Peyer's patch (tissue), 4 donors: ENCODE measurements at regions not wholly inside any gene's neighbourhood (a gene's known extent, or its start where the extent isn't known, plus 50 kb on each side); places are given as distances from the start of the nearest gene placed in this dataset.

Experiments
- DNase-seq, 3 donors: peaks; one replicate each; pipeline ENCODE4 v3.0.0-alpha.2; 2017 to 2019
- H3K27ac ChIP-seq, 4 donors: fragments of 200-600 bp; sonication (generic); one replicate each; pipeline ENCODE4 v1.5.1; 2016 to 2019
- H3K27me3 ChIP-seq, 2 donors: fragments of 200-600 bp; sonication (generic); one replicate each; pipeline ENCODE4 v1.5.1; 2019
- H3K36me3 ChIP-seq, 3 donors: fragments of 200-600 bp; sonication (generic); one replicate each; pipeline ENCODE4 v1.5.1; 2016 to 2019
- H3K4me1 ChIP-seq, 4 donors: fragments of 200-600 bp; sonication (generic); one replicate each; pipeline ENCODE4 v1.5.1; 2016 to 2019
- H3K4me3 ChIP-seq, 4 donors: fragments of 200-600 bp; sonication (generic); 1 replicate in 3 of 4; 2 replicates in 1 of 4; pipeline ENCODE4 v1.5.1; 2016 to 2019; ENCODE audit warnings: mild to moderate bottlenecking in 1 of 4
- H3K9me3 ChIP-seq, 4 donors: fragments of 200-600 bp; sonication (generic); one replicate each; pipeline ENCODE4 v1.5.1; 2016 to 2019; ENCODE audit warnings: mild to moderate bottlenecking in 1 of 4
- POLR2A ChIP-seq, 2 donors: fragments of 450-650 bp; IDR thresholded peaks; one replicate each; pipeline ENCODE4 v1.5.1; 2017; ENCODE audit warnings: antibody characterized with exemption in 2 of 2, mild to moderate bottlenecking in 2 of 2, moderate library complexity in 2 of 2
- TF ChIP-seq, protein P1 (sequence below), 6 experiments: fragments of 450-650 bp in 4 of 6; fragments of 200-600 bp in 2 of 6; sonication (generic) in 1 of 6; IDR thresholded peaks; one replicate each; pipeline ENCODE4 v1.5.1; 2017 to 2019; ENCODE audit warnings: antibody characterized with exemption in 6 of 6, mild to moderate bottlenecking in 3 of 6, moderate library complexity in 1 of 6

DNA sequence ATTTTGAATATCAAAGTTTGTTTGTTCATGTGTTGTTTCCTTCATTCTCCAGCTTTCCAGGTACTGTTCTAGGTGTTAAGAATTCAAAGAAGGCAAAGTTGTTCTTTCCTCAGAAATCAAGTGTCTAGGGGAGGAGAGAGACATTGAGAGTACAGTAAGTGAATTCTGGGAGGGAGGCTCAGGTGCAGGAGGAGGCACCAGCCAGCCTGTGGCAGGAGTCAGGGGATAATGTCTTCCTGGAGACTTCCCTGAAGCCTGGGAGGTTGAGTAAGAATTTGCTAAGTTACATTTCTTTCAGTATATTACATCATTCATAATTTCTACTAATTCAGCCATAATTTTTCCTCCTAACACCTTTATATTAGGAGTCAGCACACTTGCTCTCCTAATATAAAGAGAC lies 462.1 kb downstream of the TDRD15 start:
- DNase-seq, result no peak
- H3K27ac ChIP-seq, result no peak overlapping the region
- H3K4me3 ChIP-seq, result no peak overlapping the region
- H3K27me3 ChIP-seq, result no peaks in the 10 kb centered on the region
- TF ChIP-seq POLR2A (IDR thresholded peaks at IDR 0.05), result no peak
- TF ChIP-seq, protein P1, sequence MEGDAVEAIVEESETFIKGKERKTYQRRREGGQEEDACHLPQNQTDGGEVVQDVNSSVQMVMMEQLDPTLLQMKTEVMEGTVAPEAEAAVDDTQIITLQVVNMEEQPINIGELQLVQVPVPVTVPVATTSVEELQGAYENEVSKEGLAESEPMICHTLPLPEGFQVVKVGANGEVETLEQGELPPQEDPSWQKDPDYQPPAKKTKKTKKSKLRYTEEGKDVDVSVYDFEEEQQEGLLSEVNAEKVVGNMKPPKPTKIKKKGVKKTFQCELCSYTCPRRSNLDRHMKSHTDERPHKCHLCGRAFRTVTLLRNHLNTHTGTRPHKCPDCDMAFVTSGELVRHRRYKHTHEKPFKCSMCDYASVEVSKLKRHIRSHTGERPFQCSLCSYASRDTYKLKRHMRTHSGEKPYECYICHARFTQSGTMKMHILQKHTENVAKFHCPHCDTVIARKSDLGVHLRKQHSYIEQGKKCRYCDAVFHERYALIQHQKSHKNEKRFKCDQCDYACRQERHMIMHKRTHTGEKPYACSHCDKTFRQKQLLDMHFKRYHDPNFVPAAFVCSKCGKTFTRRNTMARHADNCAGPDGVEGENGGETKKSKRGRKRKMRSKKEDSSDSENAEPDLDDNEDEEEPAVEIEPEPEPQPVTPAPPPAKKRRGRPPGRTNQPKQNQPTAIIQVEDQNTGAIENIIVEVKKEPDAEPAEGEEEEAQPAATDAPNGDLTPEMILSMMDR (IDR thresholded peaks at IDR 0.05), result no peak
- no peaks in the 10 kb centered on the region for H3K9me3 ChIP-seq
- no peaks in the 10 kb centered on the region for H3K36me3 ChIP-seq
- H3K4me1 ChIP-seq, result no peaks in the 10 kb centered on the region

DNA sequence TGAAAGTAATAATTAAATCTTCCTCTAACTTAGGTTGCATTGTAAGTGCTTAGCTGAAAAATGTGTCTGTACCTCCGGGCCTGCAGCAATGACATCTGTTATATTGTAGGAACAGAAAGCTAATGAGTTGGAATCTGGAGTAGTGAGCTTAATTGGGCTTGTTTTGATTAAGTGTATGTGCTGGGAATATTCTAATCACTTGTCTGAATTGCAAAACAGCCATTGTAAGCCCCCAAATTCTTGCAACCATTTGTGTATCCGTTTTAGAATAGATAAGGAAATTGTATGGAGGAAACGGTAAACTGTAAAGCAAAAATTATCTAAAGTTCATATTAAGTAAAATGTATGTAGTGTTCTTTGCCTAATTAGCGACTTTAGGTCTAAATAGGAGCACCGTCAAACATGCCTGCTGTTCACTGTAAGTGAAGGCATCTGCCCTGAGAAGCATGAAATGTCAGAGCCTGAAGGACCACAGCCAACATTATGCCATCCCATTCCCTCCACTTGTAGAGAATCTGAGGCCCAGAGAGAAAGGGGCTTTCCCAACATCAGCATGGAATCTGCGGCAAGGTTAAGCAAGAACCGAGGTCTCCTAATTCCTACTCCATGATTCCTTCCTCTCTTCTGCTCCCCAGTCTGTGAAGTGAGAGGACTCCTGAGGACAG lies 466.4 kb downstream of the TDRD15 start:
- Histone ChIP-seq H3K9me3 (no peaks in the 10 kb centered on the region), H3K4me3 (no peak overlapping the region), H3K27me3 (no peaks in the 10 kb centered on the region), H3K4me1 (no peaks in the 10 kb centered on the region), H3K36me3 (no peaks in the 10 kb centered on the region), H3K27ac (no peak overlapping the region)
- TF ChIP-seq, protein P1 (IDR thresholded peaks at IDR 0.05), result no peak
- TF ChIP-seq POLR2A (IDR thresholded peaks at IDR 0.05), result no peak
- DNase-seq, result no peak

DNA sequence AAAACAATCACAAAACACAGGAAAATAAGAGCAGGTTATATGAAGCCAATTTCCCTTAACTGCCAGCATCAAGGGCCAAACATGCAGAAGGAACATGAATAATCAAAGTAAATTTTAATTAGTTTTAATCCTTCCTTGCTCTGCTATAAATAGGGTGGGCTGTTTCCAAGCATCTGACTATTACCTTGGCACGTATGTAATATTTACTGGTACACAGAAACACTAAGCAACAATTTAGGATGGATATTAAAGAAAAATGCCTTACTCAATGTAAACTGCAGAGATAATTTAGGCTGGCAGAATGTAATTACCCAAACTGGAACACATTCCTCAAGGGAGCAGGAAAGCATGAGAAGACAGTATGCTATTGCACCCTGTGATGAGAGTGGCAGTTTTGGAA lies 468.2 kb downstream of the TDRD15 start:
- no peak for DNase-seq
- Histone ChIP-seq H3K27ac (no peak overlapping the region), H3K4me1 (no peaks in the 10 kb centered on the region), H3K9me3 (no peaks in the 10 kb centered on the region), H3K4me3 (no peak overlapping the region), H3K27me3 (no peaks in the 10 kb centered on the region), H3K36me3 (no peaks in the 10 kb centered on the region)
- no peak for TF ChIP-seq POLR2A (IDR thresholded peaks at IDR 0.05)
- TF ChIP-seq, protein P1 (IDR thresholded peaks at IDR 0.05), result no peak

DNA sequence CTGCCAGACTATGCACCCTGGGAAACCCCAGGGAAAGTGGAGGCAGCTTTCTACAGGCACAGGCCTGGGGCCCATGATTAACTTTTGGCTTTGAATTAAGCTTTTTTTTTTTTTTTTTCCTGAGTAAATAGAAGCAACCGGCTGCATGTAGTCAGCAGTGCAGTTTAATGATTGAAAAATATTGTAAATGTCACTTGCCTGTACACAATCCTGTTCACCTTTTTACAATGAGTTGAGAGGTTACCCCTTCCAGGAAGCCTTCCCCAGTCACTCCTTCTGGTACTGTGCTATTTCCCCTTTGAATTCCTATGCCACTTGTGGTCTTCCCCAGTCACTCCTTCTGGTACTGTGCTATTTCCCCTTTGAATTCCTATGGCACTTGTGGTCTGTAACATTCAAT lies 475.6 kb downstream of the TDRD15 start:
- H3K27ac ChIP-seq, result no peak overlapping the region
- no peaks in the 10 kb centered on the region for H3K36me3 ChIP-seq
- no peak overlapping the region for H3K4me3 ChIP-seq
- no peaks in the 10 kb centered on the region for H3K9me3 ChIP-seq
- H3K27me3 ChIP-seq, result no peaks in the 10 kb centered on the region
- no peak for DNase-seq
- H3K4me1 ChIP-seq, result no peaks in the 10 kb centered on the region
- TF ChIP-seq, protein P1 (IDR thresholded peaks at IDR 0.05), result no peak
- TF ChIP-seq POLR2A (IDR thresholded peaks at IDR 0.05), result no peak

DNA sequence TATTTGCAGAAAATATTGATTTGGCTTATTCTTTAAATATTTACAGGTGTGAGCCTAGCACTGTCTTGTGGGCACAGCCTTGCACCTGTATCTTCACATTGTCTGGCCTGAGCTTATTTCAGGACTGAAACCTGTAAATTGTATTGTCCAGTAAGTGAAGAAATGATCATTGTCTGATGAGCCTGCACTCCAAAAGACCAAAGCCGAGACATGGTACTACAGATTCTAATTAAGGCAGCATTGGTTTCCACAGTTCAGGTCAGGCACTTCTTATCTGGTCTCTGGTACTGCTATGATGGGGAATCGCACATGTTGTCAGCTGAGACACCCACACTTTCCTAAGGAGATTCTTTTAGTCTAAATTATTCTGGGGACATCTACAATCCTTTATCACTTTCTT lies 479.0 kb downstream of the TDRD15 start:
- Histone ChIP-seq H3K4me3 (no peak overlapping the region), H3K27ac (no peak overlapping the region), H3K27me3 (no peaks in the 10 kb centered on the region), H3K9me3 (no peaks in the 10 kb centered on the region), H3K4me1 (no peaks in the 10 kb centered on the region), H3K36me3 (no peaks in the 10 kb centered on the region)
- TF ChIP-seq, protein P1 (IDR thresholded peaks at IDR 0.05), result no peak
- no peak for TF ChIP-seq POLR2A (IDR thresholded peaks at IDR 0.05)
- no peak for DNase-seq

DNA sequence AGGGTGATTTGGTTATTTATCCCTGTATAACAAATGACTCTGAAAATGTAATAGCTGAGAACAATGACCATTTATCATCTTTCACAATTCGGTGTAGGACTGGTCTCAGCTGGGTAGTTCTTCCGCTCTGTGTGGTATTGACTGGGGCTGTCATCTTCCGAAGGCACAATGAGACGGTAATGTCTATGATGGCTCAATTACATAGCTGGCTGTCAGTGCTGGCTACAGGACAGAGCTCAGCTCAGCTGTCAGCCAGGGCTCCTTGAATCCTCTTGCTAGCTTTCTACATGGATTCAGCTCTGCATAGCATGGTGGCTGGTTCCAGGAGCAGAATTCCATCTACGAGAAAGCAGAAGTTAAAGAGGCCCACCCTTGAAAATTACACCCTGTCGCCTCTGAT lies 483.8 kb downstream of the TDRD15 start:
- DNase-seq, result no peak
- Histone ChIP-seq H3K27ac (no peak overlapping the region), H3K4me3 (no peak overlapping the region), H3K27me3 (no peaks in the 10 kb centered on the region), H3K4me1 (no peaks in the 10 kb centered on the region), H3K36me3 (no peaks in the 10 kb centered on the region), H3K9me3 (no peaks in the 10 kb centered on the region)
- TF ChIP-seq POLR2A (IDR thresholded peaks at IDR 0.05), result no peak
- TF ChIP-seq, protein P1 (IDR thresholded peaks at IDR 0.05), result no peak
